Skin of body (tissue), 1 donor: ENCODE measurements at regions not wholly inside any gene's neighbourhood (a gene's known extent, or its start where the extent isn't known, plus 50 kb on each side); places are given as distances from the start of the nearest gene placed in this dataset.

Experiments used
- DNase-seq: peaks from one replicate; lab custom pipeline; 2025; lab: John Stamatoyannopoulos, UW

- no peak for DNase-seq
Measured at GRCh38 chr6:168228676-168229367, 90.8 kb downstream of the DACT2 start.

GRCh38 chr6:168227840-168228239 is 91.7 kb downstream of the DACT2 start:
- DNase-seq, result no peak

GRCh38 chr6:168226902-168227318 is 92.7 kb downstream of the DACT2 start:
- peak; percentile 70 for DNase-seq

- DNase-seq, result peak; percentile 76
Measured at GRCh38 chr6:168226061-168226752, 93.4 kb downstream of the DACT2 start.

- peak; percentile 63 for DNase-seq
Measured at GRCh38 chr6:168225471-168225911, 94.1 kb downstream of the DACT2 start.

GRCh38 chr6:168223755-168224154 is 95.8 kb downstream of the DACT2 start:
- DNase-seq, result no peak

GRCh38 chr6:168223150-168223549 is 96.4 kb downstream of the DACT2 start:
- DNase-seq, result no peak

GRCh38 chr6:168222115-168223043 is 97.2 kb downstream of the DACT2 start:
- no peak for DNase-seq

- DNase-seq, result no peak
Measured at GRCh38 chr6:168221497-168222079, 98.0 kb downstream of the DACT2 start.

GRCh38 chr6:168221000-168221399 is 98.6 kb downstream of the DACT2 start:
- DNase-seq, result no peak

- DNase-seq, result no peak
Measured at GRCh38 chr6:168219804-168220203, 99.8 kb downstream of the DACT2 start.

GRCh38 chr6:168218785-168219566 is 100.6 kb downstream of the DACT2 start:
- DNase-seq, result peak; percentile 82

- no peak for DNase-seq
Measured at GRCh38 chr6:168217880-168218537, 101.6 kb downstream of the DACT2 start.

GRCh38 chr6:168217216-168217879 is 102.2 kb downstream of the DACT2 start:
- no peak for DNase-seq

- peak; percentile 34 for DNase-seq
Measured at GRCh38 chr6:168216751-168217191, 102.8 kb downstream of the DACT2 start.

- no peak for DNase-seq
Measured at GRCh38 chr6:168216117-168216516, 103.5 kb downstream of the DACT2 start.

GRCh38 chr6:168215121-168215808 is 104.3 kb downstream of the DACT2 start:
- no peak for DNase-seq

GRCh38 chr6:168214586-168215104 is 104.9 kb downstream of the DACT2 start:
- no peak for DNase-seq

GRCh38 chr6:168213121-168213524 is 106.5 kb downstream of the DACT2 start:
- DNase-seq, result no peak
